GM21717 (cell line): ENCODE measurements at regions not wholly inside any gene's neighbourhood (a gene's known extent, or its start where the extent isn't known, plus 50 kb on each side); places are given as distances from the start of the nearest gene placed in this dataset.

Experiments
- ATAC-seq: cut with Tn5 transposase; IDR thresholded peaks from one replicate; pipeline ENCODE4 v1.9.1; 2021; ENCODE audit warnings: mild to moderate bottlenecking, moderate library complexity; ENCODE audit not compliant: unreplicated experiment

GRCh38 chr2:173808718-173809117 lies 156.5 kb downstream of the SP3 start:
- ATAC-seq = no peak

GRCh38 chr2:173812321-173812720 lies 152.9 kb downstream of the SP3 start:
- no peak for ATAC-seq

- no peak for ATAC-seq
These were observed 150.9 kb downstream of the SP3 start for GRCh38 chr2:173814306-173814705.

GRCh38 chr2:173815772-173816171 lies 149.4 kb downstream of the SP3 start:
- ATAC-seq = no peak

- no peak for ATAC-seq
These were observed 147.6 kb downstream of the SP3 start for GRCh38 chr2:173817582-173817981.

GRCh38 chr2:173818285-173818684 lies 146.9 kb downstream of the SP3 start:
- no peak for ATAC-seq

- ATAC-seq = no peak
These were observed 145.3 kb downstream of the SP3 start for GRCh38 chr2:173819852-173820251.

GRCh38 chr2:173821451-173821850 lies 143.7 kb downstream of the SP3 start:
- no peak for ATAC-seq

- no peak for ATAC-seq
These were observed 142.2 kb downstream of the SP3 start for GRCh38 chr2:173822889-173823542.

- no peak for ATAC-seq
These were observed 141.6 kb downstream of the SP3 start for GRCh38 chr2:173823543-173823939.

GRCh38 chr2:173828189-173829142 lies 136.7 kb downstream of the SP3 start:
- no peak for ATAC-seq

GRCh38 chr2:173829727-173830126 lies 135.4 kb downstream of the SP3 start:
- ATAC-seq = no peak

GRCh38 chr2:173830170-173830569 lies 135.0 kb downstream of the SP3 start:
- no peak for ATAC-seq

- no peak for ATAC-seq
These were observed 133.6 kb downstream of the SP3 start for GRCh38 chr2:173831312-173832229.

GRCh38 chr2:173834141-173834540 lies 131.0 kb downstream of the SP3 start:
- no peak for ATAC-seq

- ATAC-seq = no peak
These were observed 129.4 kb downstream of the SP3 start for GRCh38 chr2:173835726-173836125.

GRCh38 chr2:173841110-173841509 lies 124.1 kb downstream of the SP3 start:
- ATAC-seq = no peak

- no peak for ATAC-seq
These were observed 121.6 kb downstream of the SP3 start for GRCh38 chr2:173843526-173843925.

- ATAC-seq = no peak
These were observed 114.0 kb downstream of the SP3 start for GRCh38 chr2:173851141-173851641.

GRCh38 chr2:173854141-173854540 lies 111.0 kb downstream of the SP3 start:
- no peak for ATAC-seq

GRCh38 chr2:173854840-173855239 lies 110.3 kb downstream of the SP3 start:
- ATAC-seq = no peak
